ENCODE measurements at regions not wholly inside any gene's neighbourhood (a gene's known extent, or its start where the extent isn't known, plus 50 kb on each side); places are given as distances from the start of the nearest gene placed in this dataset.

DNA sequence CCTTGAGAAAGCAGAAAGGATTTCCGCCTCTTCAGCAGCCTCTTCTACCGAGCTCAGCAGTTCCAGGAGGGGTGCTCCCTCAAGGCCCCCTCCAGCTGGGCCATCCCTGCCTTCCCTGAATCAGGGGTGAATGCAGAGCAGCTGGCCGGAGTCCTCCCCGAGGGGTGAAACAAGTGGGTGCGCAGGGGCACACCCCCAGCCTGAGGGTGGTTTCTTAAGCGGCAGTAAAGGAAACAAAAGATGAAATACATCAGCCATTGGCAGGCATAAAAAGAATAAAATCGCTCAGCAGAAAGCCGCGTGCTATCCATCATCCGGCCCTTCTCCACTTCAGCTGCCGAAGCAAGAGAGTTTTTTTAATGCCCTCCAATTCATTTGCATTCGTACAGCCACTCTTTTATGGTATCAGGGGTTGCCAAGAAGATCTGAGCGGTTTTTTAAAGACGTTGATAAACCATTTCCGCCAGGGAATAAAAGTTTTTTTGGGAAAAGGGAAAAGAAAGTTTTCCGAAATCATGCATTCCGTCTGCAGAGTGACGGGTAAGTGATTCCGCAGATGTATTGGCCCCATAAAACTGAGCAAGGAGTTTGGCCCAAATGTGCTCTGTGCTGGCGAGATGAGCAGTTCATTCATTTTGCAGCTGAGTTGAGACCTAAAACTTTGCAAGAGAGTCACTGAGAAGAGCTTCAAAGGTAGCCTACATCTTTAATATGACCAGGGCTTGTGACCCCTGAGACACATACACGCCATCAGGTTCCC is 73.7 kb upstream of the ZC3H12A start:
- no peak overlapping the region for H3K27ac Mint-ChIP-seq
- H3K9me3 Mint-ChIP-seq = no peaks in the 10 kb centered on the region
- peaks cover 5% of the 10 kb centered on the region for H3K27me3 Mint-ChIP-seq
- no peaks in the 10 kb centered on the region for H3K4me1 Mint-ChIP-seq
- no peaks in the 10 kb centered on the region for H3K36me3 Mint-ChIP-seq
- no peak overlapping the region for H3K4me3 Mint-ChIP-seq

DNA sequence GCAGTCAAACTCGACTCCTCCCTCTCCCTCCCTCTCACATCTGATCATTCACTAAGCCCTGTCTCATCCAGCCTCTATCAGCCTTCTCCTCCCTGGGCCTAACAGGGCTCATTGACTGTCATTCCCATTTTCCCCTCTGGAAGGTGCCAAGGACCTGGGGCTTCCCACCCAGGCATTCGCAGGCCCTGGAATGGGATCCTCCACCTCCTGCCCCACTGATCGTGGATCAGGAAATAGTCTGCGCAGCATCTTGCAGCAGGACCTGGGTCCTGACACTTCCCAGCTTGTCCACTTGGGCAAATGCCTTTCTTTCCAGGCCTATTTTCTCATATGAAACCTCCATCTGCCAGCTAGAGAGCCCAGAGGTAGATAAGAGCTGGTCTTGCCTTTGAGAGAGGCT is 71.2 kb upstream of the ZC3H12A start:
- H3K27ac Mint-ChIP-seq = no peak overlapping the region
- no peaks in the 10 kb centered on the region for H3K4me1 Mint-ChIP-seq
- no peaks in the 10 kb centered on the region for H3K9me3 Mint-ChIP-seq
- no peaks in the 10 kb centered on the region for H3K36me3 Mint-ChIP-seq
- no peaks in the 10 kb centered on the region for H3K27me3 Mint-ChIP-seq
- no peak overlapping the region for H3K4me3 Mint-ChIP-seq

DNA sequence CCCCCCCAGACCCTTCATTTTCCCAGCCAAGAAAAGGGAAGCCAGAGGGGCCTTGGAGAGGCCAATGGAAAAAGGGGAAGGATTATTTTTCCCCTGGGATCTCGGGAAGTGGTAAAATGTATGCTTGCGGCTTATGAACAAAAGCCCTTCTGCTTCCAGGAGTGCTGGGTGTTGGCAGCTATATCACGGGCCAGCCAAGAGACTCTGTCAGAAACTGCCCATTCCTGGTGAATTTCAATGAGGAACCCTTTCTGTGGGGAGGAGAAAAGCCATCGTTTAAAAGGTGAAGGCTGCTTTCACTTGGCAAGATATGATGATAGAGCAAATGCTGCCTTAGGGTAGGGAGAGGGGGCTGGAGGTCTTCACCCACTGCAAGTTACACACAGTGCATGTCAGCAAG is 69.7 kb upstream of the ZC3H12A start:
- Mint-ChIP-seq H3K27me3 (peaks cover 2% of the 10 kb centered on the region), H3K36me3 (no peaks in the 10 kb centered on the region), H3K27ac (no peak overlapping the region), H3K4me1 (no peaks in the 10 kb centered on the region), H3K9me3 (no peaks in the 10 kb centered on the region), H3K4me3 (no peak overlapping the region)

DNA sequence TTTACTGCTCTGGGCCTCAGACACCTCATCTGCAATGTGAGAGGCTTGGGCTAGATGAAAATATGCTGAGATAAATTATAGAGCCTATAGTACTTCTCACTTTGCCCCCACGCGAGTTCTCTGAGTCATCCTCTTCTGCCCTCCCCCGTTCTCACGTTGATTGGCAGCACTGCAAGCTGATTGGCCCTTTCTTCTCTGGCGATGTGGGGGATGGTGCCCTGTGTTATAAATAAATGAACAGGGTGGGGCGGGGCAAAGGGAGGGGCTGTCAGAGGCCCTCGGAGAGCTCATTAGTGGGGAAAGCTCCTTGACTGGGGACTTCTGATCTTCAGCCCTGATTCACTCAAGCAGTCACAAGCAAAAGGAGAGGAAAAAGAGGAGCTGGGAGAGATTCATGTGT is 64.3 kb upstream of the ZC3H12A start:
- H3K36me3 Mint-ChIP-seq = no peaks in the 10 kb centered on the region
- no peak overlapping the region for H3K27ac Mint-ChIP-seq
- no peaks in the 10 kb centered on the region for H3K4me1 Mint-ChIP-seq
- no peak overlapping the region for H3K4me3 Mint-ChIP-seq
- H3K27me3 Mint-ChIP-seq = peaks cover 2% of the 10 kb centered on the region
- no peaks in the 10 kb centered on the region for H3K9me3 Mint-ChIP-seq

DNA sequence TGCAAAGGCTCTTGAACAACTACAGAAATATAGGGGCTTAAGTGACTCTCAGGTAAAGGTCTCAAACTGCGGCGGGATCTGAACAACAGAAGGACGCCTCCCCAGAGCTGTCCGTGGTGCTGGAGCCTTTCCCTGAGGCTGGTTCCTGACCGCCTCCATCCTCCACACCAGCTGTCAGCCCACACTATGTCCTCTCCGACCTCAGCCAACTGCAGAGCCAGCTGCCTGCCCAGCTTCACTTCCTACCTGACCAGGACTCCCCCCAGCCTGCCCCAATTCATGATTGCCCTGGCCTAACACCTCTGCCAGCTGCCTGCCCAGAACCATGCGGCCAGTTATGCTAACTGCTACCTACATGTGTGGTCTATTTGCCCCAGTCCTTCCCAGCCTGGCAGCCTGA is 63.6 kb upstream of the ZC3H12A start:
- Mint-ChIP-seq H3K27ac (no peak overlapping the region), H3K36me3 (no peaks in the 10 kb centered on the region), H3K4me3 (no peak overlapping the region), H3K4me1 (no peaks in the 10 kb centered on the region), H3K9me3 (no peaks in the 10 kb centered on the region), H3K27me3 (peaks cover 2% of the 10 kb centered on the region)

DNA sequence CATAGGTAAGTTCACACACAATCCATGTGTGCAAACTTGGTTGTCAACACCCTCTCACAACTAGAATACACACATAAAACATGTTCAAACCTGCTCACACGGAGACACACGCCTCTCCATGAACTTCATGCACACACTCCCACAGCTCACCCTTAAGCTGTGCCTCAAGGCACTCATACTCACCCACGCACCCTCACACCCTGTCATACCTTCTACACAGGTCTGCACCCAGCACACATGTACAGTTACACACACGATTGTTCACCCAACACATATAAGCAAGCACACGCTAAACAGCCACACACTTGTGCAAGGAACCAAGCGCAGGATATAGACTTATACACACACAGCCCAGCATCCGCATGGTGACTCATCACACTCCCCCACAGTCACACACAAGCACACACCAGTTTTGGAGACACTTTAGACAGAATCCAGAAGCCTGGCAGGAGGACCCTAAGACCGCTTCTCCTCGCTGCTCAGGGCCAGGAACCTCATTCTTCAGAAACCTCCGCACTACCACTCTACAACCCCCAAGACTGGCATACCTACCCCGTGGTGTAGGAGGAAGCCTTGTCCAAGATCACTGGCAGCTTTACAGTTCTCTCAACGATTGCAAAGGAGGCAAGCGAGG is 58.7 kb upstream of the ZC3H12A start:
- H3K4me3 Mint-ChIP-seq = no peak overlapping the region
- peaks cover 1% of the 10 kb centered on the region for H3K27me3 Mint-ChIP-seq
- no peaks in the 10 kb centered on the region for H3K9me3 Mint-ChIP-seq
- H3K4me1 Mint-ChIP-seq = no peaks in the 10 kb centered on the region
- no peaks in the 10 kb centered on the region for H3K36me3 Mint-ChIP-seq
- no peak overlapping the region for H3K27ac Mint-ChIP-seq

DNA sequence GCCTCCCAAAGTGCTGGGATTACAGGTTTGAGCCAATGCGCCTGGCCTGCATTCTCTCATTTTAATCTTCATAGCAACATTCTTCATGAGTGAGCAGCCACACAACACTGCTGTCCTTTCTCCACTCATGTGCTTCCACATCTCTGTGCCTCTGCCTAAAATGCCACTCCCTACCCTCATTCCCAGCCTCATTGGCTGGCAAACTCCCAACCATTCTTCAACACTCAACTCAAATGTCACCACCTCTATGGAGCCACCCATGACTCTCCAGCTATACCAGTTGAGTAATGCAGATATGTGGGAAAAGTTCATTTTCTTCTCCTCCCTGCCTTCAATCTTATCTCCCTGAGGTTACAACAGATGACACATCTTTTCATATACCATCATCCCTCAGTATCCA is 53.9 kb upstream of the ZC3H12A start:
- no peaks in the 10 kb centered on the region for H3K4me1 Mint-ChIP-seq
- H3K36me3 Mint-ChIP-seq = no peaks in the 10 kb centered on the region
- H3K4me3 Mint-ChIP-seq = no peak overlapping the region
- H3K9me3 Mint-ChIP-seq = no peaks in the 10 kb centered on the region
- H3K27ac Mint-ChIP-seq = no peak overlapping the region
- H3K27me3 Mint-ChIP-seq = peaks cover 6% of the 10 kb centered on the region

DNA sequence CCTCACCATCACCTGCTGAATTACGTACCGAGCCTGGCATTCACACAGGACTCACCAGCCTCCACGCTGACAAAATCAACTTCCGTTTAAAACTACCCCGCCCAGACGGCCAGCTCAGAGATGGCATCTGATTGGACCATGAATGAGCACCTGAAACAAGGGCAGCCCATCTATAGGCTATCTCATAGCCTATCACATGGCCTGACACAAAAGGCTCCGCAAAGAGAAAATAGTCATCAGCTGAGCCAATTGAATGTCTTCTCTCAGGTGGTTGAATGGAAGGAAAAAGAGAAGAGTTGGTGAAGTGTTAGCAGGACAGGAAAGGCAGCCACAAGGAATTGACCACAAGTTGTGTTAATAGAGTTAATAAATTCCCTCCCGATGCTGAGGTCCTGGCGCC is 50.6 kb upstream of the ZC3H12A start:
- Mint-ChIP-seq H3K36me3 (no peaks in the 10 kb centered on the region), H3K9me3 (no peaks in the 10 kb centered on the region), H3K4me1 (no peaks in the 10 kb centered on the region), H3K4me3 (no peak overlapping the region), H3K27ac (no peak overlapping the region), H3K27me3 (peaks cover 6% of the 10 kb centered on the region)

DNA sequence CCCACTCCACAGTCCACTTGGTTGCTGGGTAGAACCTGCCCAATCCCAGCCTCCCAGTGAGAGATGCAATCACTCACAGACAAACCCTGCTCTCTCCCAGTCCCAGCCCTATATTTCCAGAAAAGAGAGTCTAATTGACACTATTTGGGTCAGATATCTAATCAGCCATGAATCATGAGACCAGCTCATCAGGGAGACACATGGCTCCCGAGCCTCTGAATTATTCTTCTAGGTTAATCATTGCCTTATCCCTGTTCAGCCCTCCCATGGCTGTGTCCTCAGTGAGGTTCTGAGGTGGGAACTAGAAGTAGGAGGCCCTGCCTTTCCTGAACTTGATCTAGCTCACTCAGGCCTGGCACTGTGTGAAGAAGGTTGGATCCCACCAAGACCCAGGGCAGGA is 49.9 kb upstream of the ZC3H12A start:
- H3K27me3 Mint-ChIP-seq = peaks cover 7% of the 10 kb centered on the region
- H3K9me3 Mint-ChIP-seq = no peaks in the 10 kb centered on the region
- H3K27ac Mint-ChIP-seq = no peak overlapping the region
- H3K4me1 Mint-ChIP-seq = no peaks in the 10 kb centered on the region
- H3K4me3 Mint-ChIP-seq = no peak overlapping the region
- H3K36me3 Mint-ChIP-seq = no peaks in the 10 kb centered on the region
